HT-29 (cell line): ENCODE measurements at regions not wholly inside any gene's neighbourhood (a gene's known extent, or its start where the extent isn't known, plus 50 kb on each side); places are given as distances from the start of the nearest gene placed in this dataset.
"Not testable (repeated sequence)": the region's sequence is repeated elsewhere in the genome, so short reads cannot be mapped to it uniquely, and the experiment has no call there.

ENCODE experiments used
- DNase-seq: peaks from one replicate; pipeline ENCODE4 v3.0.0-alpha.2; 2015; ENCODE audit warnings: low spot score

DNA sequence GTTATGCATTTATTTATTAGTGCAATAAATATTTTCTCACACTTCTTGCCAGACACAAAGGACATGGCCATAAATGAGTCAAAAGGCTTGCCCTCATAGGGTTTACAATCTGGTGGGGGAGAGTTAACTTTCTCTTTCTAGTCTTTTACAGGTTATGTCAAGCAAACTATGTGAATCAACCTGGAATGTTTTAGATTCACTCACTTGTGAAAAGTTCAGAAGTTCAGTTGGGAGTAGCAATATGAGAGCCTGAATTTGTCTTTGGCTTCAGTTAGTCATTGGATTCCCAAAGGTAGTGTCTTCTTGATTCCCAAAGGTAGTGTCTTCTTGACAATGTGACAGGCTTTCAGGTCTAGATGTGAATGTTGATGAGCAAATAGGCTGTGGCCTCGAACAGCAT lies 264.8 kb downstream of the SOX2 start:
- no peak for DNase-seq

DNA sequence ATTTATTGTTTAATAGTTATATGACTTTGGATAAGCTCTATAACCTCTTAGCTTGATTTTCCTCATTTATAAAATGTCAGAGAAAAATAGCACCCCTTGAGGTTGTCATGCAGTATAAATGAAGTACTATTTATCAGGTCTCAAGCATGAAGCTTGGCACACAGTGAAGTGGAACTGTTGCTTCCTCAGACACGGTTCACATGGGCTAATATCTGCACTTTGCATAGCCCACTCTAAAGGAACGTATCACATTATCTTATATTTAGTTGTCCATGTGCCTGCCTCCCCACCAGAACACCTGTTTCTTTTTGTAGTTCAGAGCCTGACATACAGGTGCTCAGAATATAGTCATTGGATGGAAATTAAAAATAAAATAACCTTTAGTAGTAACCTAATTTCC lies 273.7 kb downstream of the SOX2 start:
- DNase-seq, result no peak

GRCh38 chr3:181987736-181988135 lies 276.0 kb downstream of the SOX2 start:
- no peak for DNase-seq

- DNase-seq, result no peak
Measured at GRCh38 chr3:181998828-181999227, 287.1 kb downstream of the SOX2 start.

DNA sequence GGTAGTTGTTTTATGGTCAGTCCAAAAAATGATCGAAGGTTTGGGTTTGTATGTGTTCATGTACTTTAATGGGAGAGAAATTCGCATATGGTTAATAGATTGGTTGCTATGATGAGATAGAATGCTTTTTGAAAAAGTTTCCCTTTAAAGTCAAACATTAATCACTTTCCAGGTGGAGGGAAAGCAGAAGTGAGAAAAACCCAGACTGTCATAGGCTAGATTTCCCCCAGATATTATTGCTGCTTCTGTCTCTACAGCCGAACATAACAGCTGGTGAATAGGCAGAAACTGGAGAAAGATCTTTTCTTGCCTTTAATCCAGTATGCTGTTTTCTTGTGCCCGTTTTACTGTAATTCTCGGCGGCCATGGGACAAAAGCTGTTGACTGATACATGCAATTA lies 287.6 kb downstream of the SOX2 start:
- no peak for DNase-seq

DNA sequence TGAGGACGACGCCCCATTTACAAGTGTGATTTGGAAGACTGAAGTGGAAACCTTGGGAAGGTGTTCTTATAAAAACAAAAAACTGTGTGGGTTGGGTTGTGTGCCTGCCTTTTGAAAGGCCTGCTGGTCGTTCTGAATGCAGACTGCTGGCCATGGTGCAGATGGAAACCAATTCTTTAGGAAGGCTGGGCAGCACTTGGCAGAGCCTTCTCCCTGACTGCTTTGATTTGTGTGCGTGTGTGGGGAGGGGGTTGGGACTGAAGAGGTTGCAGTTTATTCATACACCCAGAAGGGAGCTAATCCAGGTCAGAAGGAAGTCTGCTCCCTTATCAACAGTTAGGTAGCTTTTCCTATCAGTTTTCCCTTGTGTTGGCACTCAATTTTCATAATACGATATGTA lies 288.7 kb downstream of the SOX2 start:
- no peak for DNase-seq

- DNase-seq, result no peak
Measured at GRCh38 chr3:182005219-182005618, 293.5 kb downstream of the SOX2 start.

DNA sequence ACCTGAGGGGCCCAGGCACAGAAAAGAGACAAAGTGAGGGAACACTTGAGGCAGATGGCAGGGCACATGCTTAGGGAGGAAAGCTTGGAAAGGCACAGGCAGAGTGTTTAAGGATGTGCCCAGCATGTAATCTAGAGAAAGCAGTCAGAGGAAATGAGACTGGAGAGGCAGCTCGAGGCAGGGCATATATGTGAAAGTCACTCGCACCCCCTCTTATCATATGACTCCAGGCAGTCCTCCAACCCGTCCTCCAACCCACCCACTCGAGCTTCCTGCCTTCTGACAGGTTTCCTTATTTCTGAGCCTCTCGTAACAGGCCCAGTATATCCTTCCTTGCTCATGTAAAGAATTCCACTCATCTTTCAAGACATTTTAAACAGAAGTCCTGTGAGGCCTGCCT lies 294.0 kb downstream of the SOX2 start:
- no peak for DNase-seq

- DNase-seq, result no peak
Measured at GRCh38 chr3:182006431-182006830, 294.7 kb downstream of the SOX2 start.

- no peak for DNase-seq
Measured at GRCh38 chr3:182007441-182007840, 295.7 kb downstream of the SOX2 start.

- no peak for DNase-seq
Measured at GRCh38 chr3:182018361-182018760, 306.6 kb downstream of the SOX2 start.

DNA sequence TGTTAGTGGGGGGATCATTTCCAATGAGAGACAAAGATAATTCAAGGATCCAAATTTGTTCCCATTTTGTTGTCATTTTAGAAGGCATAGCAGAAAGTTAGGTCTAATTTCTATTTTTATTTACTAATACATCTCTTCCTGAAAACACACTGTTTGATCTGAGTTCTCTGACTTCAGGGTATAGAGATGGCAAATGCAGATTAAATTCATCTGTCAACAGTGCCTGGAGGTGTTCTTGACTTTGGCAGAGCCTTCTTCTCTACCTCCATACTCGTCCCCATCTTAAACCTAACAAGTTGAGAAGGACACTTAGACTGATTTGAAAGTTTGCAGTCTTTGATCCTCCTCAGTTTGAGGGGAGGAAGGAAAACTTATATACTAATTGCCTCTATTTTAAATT lies 308.2 kb downstream of the SOX2 start:
- no peak for DNase-seq

GRCh38 chr3:182023843-182024242 lies 312.1 kb downstream of the SOX2 start:
- DNase-seq, result no peak

- peak; percentile 4 for DNase-seq
Measured at GRCh38 chr3:182027366-182027765, 315.6 kb downstream of the SOX2 start.

DNA sequence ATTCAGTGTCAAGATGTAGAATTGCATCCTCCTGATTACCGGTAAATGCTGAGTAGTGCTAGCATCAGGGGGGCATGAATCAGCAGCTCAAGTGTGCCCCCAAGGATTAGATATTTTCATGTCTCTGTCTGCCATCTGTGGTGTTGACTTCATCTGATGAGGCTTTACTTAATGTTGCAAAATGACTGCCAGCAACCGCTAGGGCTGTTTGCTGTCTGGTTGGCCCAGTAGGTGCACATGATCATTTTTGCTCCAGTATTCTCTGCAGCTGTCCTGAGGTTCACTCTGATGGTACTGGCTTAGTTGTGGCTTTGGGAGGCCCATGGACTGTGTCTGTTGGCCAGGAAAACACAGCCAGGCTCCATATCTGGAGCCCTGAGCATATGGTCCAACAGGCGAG lies 316.4 kb downstream of the SOX2 start:
- no peak for DNase-seq

DNA sequence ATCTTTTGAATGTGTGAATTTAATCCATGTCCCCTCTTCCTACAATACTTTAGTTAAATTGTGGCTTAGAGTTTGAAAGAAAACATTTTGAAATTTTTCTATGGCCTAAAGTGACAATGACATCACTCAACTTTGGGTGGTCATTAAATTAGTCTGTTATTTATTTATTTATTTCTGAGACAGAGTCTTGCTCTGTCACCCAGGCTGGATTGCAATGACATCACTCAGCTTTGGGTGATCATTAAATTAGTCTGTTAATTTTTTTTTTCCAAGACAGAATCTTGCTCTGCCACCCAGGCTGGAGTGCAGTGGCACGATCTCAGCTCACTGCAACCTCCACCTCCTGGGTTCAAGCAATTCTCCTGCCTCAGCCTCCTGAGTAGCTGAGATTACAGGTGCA lies 322.5 kb downstream of the SOX2 start:
- DNase-seq, result not testable (repeated sequence)

- DNase-seq, result no peak
Measured at GRCh38 chr3:182035324-182035723, 323.6 kb downstream of the SOX2 start.

DNA sequence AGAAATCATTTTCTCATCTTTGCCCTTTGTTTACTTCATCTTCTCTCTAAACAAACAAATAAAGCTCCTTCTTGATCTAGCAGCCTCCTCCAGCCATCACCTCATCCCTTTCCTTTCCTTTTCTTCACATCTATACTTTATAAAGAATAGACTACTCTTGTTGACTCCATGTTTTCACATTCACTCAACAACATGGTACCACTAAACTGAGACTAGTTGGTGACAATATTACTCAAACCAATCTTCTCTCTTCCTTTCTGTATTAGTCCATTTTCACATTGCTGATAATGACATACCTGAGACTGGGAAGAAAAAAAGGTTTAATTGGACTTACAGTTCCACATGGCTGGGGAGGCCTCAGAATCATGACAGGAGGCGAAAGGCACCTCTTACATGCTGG lies 324.7 kb downstream of the SOX2 start:
- DNase-seq, result no peak

DNA sequence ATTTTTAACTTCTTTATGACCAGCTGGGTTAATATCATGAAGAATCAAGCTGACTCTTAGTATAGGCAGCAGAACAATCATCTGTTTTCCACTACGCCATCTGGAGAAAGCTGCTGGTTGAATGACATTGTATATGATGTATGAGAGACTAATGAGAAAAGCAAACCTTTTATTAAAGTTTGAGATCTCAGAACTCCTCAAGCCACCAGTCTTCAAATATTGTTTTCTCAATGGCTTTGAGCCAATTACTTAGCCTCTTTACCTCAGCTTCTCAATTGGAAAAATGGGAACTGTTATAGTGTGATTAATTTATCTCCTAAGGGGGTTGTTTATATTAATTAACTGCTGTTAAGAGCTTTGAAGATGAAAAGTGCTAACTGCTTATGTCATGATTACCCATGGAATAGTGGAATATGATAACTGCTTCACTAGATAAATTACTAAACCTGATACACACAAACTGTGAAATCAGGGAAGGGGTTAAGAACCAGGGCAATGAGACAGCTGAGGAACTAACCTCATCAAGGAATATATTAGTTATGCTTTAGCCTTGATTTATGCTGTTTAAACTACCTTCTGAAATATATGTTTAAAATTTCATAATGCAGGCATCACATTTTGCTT lies 330.1 kb downstream of the SOX2 start:
- no peak for DNase-seq

DNA sequence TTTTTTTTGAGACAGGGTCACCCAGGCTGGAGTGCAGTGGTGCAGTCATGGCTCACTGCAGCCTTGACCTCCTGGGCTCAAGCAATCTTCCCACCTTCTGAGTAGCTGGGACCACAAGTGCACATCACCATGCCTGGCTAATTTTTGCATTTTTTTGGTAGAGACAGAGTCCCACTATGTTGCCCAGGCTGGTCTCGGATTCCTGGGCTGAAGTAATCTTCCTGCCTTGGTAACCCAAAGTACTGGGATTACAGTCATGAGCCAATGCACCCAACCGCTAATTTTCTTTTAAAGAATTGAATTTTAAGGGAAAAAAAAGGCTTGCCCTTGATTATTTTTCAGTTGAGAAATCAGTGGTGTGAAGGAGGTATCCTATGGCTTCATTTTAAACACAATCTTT lies 334.0 kb downstream of the SOX2 start:
- DNase-seq, result no peak

GRCh38 chr3:182046166-182046764 lies 334.5 kb downstream of the SOX2 start:
- DNase-seq, result no peak

- no peak for DNase-seq
Measured at GRCh38 chr3:182050932-182051331, 339.2 kb downstream of the SOX2 start.

GRCh38 chr3:182052332-182052731 lies 340.6 kb downstream of the SOX2 start:
- DNase-seq, result peak; percentile 10

- no peak for DNase-seq
Measured at GRCh38 chr3:182052757-182053156, 341.0 kb downstream of the SOX2 start.
